CD4-positive, alpha-beta T cell treated with Interleukin-4 for 1 hour (primary cell): ENCODE measurements at regions not wholly inside any gene's neighbourhood (a gene's known extent, or its start where the extent isn't known, plus 50 kb on each side); places are given as distances from the start of the nearest gene placed in this dataset.

Source experiments
- DNase-seq, 2 donors: peaks; one replicate each; pipeline ENCODE4 v3.0.0-alpha.2; 2020 to 2022

DNA sequence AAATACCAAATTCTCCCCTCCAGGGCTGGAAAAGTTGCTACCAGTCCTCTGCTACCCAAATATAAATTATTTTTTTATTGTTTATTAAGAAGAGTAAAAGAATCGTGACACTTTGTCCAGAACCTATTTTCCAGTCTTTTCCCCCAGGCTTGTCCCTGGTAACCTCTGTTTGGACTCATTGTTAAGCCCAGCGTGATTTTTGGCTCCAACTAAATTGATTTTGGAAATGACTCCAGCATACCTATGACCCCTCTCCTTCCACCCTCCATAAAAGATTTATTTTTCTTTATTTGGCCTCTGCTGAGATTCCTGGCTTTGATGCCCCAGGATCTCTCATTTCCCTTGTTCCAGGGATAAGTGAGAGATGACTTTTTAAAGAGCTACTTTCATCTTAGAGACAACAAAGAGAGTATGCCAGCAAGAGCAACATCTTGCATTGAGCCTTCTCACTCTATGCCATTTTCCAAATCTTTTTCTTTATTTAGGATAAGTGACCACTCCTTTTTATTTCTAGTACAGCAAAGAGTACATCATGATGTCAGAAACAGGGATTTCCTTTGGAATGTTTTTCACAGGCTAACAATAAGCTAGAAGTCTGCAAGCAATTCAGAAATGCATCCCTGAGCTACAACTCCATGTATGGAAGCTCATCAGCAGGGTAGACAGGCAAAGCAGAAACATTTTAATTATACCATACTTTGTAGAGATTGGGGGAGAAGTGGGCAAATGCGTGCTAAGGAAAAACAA, 75.8 kb downstream of the DAD1 start:
- no peak for DNase-seq

DNA sequence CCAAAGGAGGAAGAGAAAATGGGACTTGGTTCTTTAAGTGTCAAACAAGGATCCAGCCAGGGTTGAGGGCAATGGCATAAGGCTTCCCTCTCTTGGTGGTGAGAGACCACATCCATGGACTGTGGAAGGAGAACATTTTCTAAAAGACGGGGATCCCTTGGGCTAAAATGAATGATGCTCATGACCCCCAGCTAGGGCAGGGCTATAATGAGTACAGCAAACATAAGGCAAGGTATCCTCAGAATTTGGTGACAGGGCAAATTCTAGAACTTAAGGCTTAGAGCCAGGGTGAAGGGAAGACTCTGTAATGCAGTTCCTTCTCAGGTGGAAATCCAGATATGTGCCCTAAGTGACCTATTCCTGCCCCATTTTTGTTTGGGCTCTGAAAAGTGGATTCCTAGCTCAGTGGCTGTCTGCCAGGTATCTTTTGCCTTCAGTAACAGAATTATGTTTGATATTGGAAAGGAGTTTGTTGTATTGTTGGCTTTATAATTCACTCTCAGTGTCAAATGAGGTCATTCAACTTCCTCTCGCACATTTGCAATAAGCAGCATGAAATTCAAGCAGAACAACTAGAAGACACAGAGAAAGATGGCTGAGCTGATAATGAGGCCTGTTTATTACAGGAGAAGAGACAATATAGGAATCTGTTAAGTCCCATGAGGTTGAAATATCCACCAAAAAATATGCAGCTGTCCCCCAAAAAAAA, 76.8 kb downstream of the DAD1 start:
- DNase-seq: peak in 1 of 2 donors; percentile 56

- DNase-seq: no peak
These were observed 78.4 kb downstream of the DAD1 start for GRCh38 chr14:22510527-22511110.

- DNase-seq: peak in 1 of 2 donors; percentile 76
These were observed 79.2 kb downstream of the DAD1 start for GRCh38 chr14:22509751-22510300.

DNA sequence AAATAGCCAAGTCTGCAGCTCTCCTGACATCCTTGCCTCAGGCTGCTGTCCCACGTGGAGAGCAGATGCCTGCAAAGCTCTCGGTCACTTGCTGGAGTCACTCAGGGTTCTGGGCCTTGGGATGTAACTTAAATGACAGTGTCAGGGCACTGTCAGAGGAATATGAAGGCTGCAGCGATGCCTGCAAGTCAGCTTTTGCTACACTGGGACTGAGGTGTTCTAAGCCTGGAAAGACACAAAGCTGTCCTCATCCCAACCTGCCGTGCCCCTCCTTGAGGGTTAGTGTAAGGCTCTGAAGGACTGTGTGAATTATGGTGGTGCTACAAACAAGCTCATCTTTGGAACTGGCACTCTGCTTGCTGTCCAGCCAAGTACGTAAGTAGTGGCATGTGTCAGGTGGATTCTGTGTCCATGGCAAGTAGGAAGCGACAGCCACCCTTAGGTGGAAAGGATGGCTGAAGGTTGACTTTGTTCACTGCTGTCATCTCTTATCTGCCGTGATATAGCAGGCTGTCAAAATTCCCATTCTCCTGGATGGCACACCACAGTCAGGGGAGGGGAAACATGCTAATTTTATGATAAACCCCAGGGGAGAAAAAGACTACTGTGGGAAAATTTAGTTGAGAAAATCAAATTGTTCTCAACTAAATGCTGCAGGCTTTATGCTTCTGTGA, 79.9 kb downstream of the DAD1 start:
- no peak for DNase-seq

GRCh38 chr14:22508662-22509035, 80.4 kb downstream of the DAD1 start:
- DNase-seq: no peak

DNA sequence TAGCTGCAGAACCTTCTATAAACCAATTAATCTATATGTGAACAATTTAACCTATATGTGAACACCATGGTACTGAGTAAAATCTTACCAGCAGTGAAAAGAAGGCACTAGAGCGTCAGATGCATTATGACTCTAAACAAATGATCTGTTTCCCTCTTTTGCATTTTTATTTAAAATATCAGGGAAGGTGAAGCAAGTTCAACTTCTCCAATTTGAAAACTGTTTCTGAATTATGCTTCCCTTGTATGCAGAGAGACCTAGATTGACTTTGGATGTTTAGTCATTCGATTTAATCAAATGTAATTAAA, 80.9 kb downstream of the DAD1 start:
- DNase-seq: no peak

DNA sequence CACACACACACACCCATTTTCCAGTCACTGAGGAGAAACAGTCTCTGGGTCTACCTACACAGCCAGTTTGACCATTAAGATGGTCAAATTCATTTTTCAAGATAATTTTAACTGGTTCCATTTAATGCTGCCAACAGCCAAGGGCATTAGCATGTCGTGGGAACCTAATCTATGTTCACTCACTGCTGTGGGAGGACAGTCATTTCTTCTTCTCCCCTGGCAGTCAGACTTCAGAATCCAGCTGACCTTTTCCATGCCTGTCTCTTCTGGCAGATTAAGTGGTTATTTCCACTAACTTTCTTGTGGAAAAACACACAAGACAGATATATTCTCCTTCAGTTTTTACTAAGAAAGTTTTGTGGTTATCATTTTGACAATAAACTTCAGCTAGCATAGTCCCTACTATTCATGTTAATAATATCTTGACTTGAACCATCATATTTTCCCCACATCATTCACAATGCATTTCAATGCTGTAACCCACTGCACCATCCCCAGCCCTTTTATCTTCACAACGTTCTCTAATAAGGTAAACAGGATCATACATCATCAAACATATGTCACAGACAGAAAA, 82.2 kb downstream of the DAD1 start:
- peak; percentile 36 to 74 for DNase-seq

DNA sequence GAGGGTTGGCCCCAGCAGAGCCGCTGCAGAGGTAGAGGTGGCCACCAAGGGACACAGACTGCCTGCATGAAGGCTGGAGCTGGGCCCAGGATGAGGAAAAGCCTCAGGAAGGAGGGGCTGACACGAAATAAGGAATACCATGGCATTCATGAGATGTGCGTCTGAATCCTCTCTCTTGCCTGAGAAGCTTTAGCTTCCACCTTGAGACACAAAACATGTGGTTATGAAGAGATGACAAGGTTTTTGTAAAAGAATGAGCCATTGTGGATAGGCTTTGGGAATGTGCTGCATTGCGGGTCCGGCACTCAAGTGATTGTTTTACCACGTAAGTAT, 82.7 kb downstream of the DAD1 start:
- no peak for DNase-seq

DNA sequence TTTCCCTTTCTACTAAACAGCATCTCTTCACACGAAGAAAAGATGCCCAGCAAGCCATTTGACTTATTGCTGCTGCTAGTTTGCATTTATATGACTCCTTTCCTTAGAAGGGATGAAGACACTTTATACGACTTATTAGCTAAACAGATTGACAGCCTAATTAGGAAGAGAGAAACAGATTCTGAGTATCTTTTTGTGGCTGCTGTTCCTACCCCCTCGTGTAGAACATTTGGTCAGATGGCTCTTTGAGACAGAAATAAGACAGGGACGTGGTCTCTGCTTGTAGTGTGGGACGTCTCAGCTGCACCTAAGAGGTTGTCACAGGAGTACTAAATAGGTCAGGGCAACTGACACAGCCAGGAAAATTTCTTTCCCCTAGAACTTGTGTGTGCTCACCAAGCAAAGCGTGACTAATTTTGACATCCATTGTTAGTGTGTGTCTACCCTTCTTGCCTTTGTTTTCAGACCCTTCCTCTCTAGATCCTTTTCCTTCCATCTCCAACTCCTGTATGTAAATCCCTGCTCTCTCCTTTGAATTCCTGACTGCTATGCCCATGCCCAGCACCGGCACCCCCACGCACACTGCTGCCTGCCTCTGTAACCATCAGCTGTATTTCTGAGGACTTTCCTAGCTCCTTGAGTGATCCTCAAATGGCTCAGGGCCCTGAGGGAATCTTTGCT, 83.2 kb downstream of the DAD1 start:
- peak; percentile 35 to 61 for DNase-seq

- DNase-seq: no peak
These were observed 83.7 kb downstream of the DAD1 start for GRCh38 chr14:22505309-22505696.

GRCh38 chr14:22502551-22502950, 86.5 kb downstream of the DAD1 start:
- DNase-seq: no peak

GRCh38 chr14:22502007-22502406, 87.0 kb downstream of the DAD1 start:
- no peak for DNase-seq

DNA sequence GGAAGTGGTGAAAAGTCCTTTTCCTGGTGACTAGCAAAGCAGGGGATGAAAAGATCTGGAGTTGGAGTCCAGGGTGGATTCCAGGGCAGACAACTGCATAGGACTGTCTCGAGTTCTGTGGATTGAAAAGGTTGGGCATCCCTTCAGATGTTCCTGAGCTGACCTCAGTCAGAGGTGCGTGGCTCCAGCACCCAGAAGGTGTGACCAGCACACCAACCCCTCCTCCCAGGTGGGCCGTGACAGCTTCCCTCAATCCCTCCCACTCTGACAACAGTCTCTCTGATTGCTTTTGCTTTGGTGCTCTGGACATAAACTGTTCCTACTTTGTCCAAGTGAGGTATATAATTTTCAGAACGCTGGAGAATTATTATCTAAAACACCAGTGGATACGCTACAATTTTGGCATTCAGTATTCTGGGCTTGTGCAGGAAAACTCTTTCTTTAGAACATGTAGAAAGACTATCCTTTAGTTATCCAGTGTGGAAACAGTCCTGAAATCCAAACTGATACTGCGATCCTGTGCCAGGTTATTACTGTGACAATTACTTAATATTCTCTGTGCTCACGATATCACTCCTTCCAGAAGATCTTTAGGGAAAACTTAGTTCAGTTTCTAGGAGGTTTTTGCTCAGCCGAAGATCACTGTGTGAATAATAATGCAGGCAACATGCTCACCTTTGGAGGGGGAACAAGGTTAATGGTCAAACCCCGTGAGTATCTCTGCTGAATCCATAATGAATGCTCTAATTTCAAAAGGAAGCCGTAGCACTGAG, 87.9 kb downstream of the DAD1 start:
- DNase-seq: peak in 1 of 2 donors; percentile 36

- no peak for DNase-seq
These were observed 88.5 kb downstream of the DAD1 start for GRCh38 chr14:22500525-22500924.

DNA sequence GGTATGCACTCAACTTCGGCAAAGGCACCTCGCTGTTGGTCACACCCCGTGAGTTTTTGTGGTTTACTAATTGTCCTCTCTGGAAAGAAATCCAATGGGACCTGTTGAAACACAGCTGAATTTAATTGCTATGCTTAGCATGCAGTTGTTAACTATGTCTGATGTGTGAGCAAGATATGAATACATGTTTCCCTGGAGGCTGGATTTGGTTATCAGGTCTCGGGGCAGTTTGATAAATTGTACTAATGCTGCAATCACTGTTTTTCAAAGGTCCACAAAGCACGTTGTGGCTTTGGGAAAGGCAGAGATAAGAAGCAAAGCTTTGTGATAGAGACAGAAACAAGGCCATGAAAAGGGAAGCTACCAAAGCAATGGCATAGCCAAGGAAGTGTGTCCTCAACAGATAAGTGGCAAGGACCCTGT, 91.3 kb downstream of the DAD1 start:
- DNase-seq: no peak

DNA sequence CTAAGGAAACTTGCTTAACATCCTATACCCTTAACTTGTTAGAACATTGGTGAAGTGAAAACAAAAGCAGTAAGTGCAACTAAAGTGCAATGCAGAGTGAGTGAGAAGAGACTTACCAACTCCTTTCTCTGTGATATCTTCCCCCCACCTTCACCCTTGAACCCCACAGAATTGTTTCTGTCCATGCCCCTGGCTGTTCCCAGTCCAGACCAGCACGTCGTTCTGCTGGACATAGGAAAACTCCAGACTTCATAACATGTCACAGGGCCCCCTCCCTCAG, 91.9 kb downstream of the DAD1 start:
- DNase-seq: no peak

DNA sequence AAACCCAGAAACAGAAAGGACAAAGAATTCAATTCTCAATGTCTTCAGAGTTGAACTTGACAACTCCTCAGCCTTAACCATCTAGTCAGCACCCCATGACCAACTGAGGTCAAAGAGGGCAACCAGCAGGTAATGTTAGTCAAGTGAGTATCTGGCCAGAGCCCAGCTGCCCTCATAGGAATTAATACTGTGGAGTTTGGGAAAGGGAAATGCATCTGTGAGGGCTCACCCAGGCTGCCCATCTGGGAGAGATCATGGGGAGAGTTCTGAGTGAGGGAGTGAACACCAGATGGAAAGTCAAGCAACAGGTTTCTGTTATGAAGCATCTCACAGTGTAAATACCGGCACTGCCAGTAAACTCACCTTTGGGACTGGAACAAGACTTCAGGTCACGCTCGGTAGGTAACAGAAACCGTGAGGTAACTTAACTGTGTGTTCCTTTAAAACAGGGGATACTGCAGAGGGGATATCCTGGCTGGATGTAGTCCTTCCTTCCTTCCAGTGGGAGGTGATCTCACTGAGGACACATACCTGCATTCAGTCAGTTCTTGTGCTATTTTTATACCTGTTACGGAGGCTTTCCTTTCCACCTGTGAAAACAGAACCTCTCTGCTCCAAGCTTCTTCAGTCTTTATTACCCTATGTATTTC, 94.4 kb downstream of the DAD1 start:
- no peak for DNase-seq

- DNase-seq: no peak
These were observed 95.3 kb downstream of the DAD1 start for GRCh38 chr14:22493753-22494152.

DNA sequence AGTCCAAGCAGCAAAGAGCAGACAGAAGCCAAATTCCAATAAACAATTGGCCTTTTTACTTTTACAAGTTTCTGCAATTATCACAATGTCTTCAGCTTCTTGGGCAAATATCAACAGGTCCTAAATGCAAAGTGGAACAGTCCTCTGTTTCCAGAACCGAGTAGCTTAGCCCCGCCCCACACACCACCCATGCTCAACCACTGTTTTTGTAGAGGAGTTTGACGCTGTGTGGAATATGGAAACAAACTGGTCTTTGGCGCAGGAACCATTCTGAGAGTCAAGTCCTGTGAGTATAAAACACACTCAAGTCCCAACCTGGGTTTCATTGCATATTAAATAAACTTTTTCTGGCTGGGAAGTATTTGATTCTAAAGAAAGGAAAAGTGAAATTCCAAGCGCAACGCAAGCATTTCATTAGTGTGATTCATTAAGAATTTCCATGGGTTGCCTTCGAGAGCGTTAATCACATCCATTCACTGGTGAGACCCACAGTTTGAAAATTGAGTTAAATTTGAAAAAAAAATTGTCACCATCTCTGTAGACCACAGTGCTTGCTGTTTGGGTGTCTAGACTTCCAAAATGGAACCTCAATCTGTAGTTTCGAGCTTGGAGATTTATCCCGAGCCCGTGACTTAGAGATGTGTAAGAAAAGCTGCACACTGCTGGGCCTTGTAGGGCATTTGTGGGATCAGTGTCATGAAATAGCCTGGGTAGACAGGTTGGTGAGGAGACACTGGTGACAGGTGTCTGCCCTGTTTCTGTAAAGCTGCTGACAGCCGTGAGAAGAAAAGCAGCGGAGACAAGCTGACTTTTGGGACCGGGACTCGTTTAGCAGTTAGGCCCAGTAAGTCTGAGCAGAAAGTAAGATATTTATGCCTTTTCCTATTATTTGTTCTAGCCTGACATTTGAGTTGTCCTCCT, 96.1 kb downstream of the DAD1 start:
- DNase-seq: peak in 1 of 2 donors; percentile 31
